Caco-2 (cell line): ENCODE measurements at regions not wholly inside any gene's neighbourhood (a gene's known extent, or its start where the extent isn't known, plus 50 kb on each side); places are given as distances from the start of the nearest gene placed in this dataset.

Source experiments
- BruUV-seq: library from RNA; stranded (reverse); fragments of 400-500 nt; replicated peaks from 2 replicates; lab custom pipeline; 2021; lab: Mats Ljungman, UMichigan
- CTCF ChIA-PET: fragments of 300-600 bp; sonication (Branson Sonifier 250); formaldehyde crosslinking; loops from one replicate; lab custom pipeline; 2022; ENCODE audit warnings: antibody characterized with exemption; lab: Charles Lee
- POLR2A ChIA-PET: fragments of 300-600 bp; sonication (Branson Sonifier 250); formaldehyde crosslinking; loops from one replicate; lab custom pipeline; 2022; ENCODE audit warnings: antibody characterized with exemption; lab: Charles Lee
- DNase-seq, 2 experiments: peaks; one replicate each; pipeline versions ENCODE4 v3.0.0 to v3.0.0-alpha.2; 2020 to 2022
- H3K27me3 ChIP-seq: replicated peaks from 2 replicates; pipeline ENCODE4 v1.6.0; 2011; ENCODE audit warnings: low read length; ENCODE audit not compliant: control insufficient read depth, insufficient read depth
- H3K36me3 ChIP-seq: 2 replicates; pipeline ENCODE4 v1.5.1; 2011; ENCODE audit warnings: low read length; ENCODE audit not compliant: control insufficient read depth, insufficient read depth
- H3K4me1 ChIP-seq: fragments of 250-450 bp; sonication (Bioruptor Pico); 2 replicates; pipeline ENCODE4 v1.5.1; 2020; ENCODE audit warnings: mild to moderate bottlenecking
- H3K4me3 ChIP-seq: 2 replicates; pipeline ENCODE4 v1.5.1; 2011; ENCODE audit warnings: low read depth, mild to moderate bottlenecking, control low read depth, low read length
- H3K9me3 ChIP-seq: fragments of 250-450 bp; sonication (Bioruptor Pico); 2 replicates; pipeline ENCODE4 v1.5.1; 2020; ENCODE audit warnings: mild to moderate bottlenecking, moderate library complexity
- H3K27ac Mint-ChIP-seq: one replicate; pipeline ENCODE4 v1.8.0; 2022; ENCODE audit warnings: mixed read lengths; ENCODE audit not compliant: unreplicated experiment
- H3K27me3 Mint-ChIP-seq: one replicate; pipeline ENCODE4 v1.8.0; 2022; ENCODE audit warnings: mixed read lengths; ENCODE audit not compliant: insufficient read depth, unreplicated experiment
- H3K36me3 Mint-ChIP-seq: one replicate; pipeline ENCODE4 v1.8.0; 2022; ENCODE audit warnings: mild to moderate bottlenecking, mixed read lengths; ENCODE audit not compliant: insufficient read depth, unreplicated experiment
- H3K4me1 Mint-ChIP-seq: one replicate; pipeline ENCODE4 v1.8.0; 2022; ENCODE audit warnings: low read depth, mixed read lengths; ENCODE audit not compliant: unreplicated experiment
- H3K4me3 Mint-ChIP-seq: one replicate; pipeline ENCODE4 v1.8.0; 2022; ENCODE audit warnings: mild to moderate bottlenecking, moderate library complexity, mixed read lengths; ENCODE audit not compliant: unreplicated experiment
- H3K9me3 Mint-ChIP-seq: one replicate; pipeline ENCODE4 v1.8.0; 2022; ENCODE audit warnings: mixed read lengths; ENCODE audit not compliant: unreplicated experiment
- intact Hi-C: fragments of 100-400 bp; cut with micrococcal nuclease; formaldehyde crosslinking; loops from one replicate; pipeline ENCODE4 v1.10.0; 2022; ENCODE audit not compliant: unreplicated experiment
- TF ChIP-seq, protein P1 (sequence below), 2 experiments: fragments of 200-600 bp in 1 of 2; IDR thresholded peaks; 1 replicate in 1 of 2; 2 replicates in 1 of 2; pipeline versions ENCODE4 v1.5.1 to v1.8.0; 2011 to 2022; ENCODE audit warnings: antibody characterized with exemption in 1 of 2, control low read depth in 1 of 2, inconsistent platforms in 1 of 2, low read depth in 1 of 2, low read length in 1 of 2, mild to moderate bottlenecking in 1 of 2, moderate library complexity in 1 of 2; ENCODE audit not compliant: insufficient read depth in 1 of 2, severe bottlenecking in 1 of 2, unreplicated experiment in 1 of 2

DNA sequence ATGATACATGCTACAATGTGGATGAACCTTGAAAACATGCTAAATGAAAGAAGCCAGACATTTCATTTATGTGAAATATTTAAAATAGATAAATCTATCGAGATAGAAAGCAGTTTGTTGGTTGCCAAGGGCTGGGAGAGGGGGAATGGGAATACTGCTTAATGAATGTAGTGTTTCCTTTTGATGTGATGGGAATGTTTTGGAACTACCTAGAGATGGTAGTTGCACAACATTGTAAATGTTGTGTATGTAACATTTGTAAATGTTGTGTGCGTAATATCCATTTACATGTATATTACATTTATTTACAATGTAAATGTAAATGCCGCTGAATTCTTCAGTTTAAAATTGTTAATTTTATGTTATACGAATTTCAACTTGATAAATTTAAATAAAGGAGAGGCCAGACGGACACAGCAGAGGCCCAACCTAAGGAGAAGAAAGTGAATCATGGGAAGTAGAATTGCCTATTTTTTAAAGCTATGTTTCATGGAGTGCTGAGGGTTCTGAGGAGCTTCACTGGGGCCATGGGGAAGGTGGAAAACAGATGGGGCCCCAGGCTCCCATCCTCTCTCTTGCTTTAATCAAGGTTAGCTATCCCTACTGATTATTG is 60.0 kb upstream of the TEX13D start:
- intact Hi-C loops, result no loop called here
- ChIA-PET POLR2A (no interaction called here), CTCF (no interaction called here)
- DNase-seq, result no peak
- no peaks in the 10 kb centered on the region for H3K4me1 ChIP-seq
- H3K27me3 Mint-ChIP-seq, result no peaks in the 10 kb centered on the region
- H3K9me3 ChIP-seq, result no peaks in the 10 kb centered on the region
- no peaks in the 10 kb centered on the region for H3K9me3 Mint-ChIP-seq
- TF ChIP-seq, protein P1, sequence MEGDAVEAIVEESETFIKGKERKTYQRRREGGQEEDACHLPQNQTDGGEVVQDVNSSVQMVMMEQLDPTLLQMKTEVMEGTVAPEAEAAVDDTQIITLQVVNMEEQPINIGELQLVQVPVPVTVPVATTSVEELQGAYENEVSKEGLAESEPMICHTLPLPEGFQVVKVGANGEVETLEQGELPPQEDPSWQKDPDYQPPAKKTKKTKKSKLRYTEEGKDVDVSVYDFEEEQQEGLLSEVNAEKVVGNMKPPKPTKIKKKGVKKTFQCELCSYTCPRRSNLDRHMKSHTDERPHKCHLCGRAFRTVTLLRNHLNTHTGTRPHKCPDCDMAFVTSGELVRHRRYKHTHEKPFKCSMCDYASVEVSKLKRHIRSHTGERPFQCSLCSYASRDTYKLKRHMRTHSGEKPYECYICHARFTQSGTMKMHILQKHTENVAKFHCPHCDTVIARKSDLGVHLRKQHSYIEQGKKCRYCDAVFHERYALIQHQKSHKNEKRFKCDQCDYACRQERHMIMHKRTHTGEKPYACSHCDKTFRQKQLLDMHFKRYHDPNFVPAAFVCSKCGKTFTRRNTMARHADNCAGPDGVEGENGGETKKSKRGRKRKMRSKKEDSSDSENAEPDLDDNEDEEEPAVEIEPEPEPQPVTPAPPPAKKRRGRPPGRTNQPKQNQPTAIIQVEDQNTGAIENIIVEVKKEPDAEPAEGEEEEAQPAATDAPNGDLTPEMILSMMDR (IDR thresholded peaks at IDR 0.05; ENCODE audit: insufficient read depth in 1 of 2, low read depth in 1 of 2, low read length in 1 of 2, severe bottlenecking in 1 of 2, unreplicated experiment in 1 of 2), result no peak
- H3K4me1 Mint-ChIP-seq, result no peaks in the 10 kb centered on the region
- H3K27me3 ChIP-seq, result no peaks in the 10 kb centered on the region
- no peak overlapping the region for H3K4me3 Mint-ChIP-seq
- no peak overlapping the region for H3K4me3 ChIP-seq
- no TSS peak for BruUV-seq
- no peak overlapping the region for H3K27ac Mint-ChIP-seq
- no peaks in the 10 kb centered on the region for H3K36me3 Mint-ChIP-seq
- no peaks in the 10 kb centered on the region for H3K36me3 ChIP-seq

DNA sequence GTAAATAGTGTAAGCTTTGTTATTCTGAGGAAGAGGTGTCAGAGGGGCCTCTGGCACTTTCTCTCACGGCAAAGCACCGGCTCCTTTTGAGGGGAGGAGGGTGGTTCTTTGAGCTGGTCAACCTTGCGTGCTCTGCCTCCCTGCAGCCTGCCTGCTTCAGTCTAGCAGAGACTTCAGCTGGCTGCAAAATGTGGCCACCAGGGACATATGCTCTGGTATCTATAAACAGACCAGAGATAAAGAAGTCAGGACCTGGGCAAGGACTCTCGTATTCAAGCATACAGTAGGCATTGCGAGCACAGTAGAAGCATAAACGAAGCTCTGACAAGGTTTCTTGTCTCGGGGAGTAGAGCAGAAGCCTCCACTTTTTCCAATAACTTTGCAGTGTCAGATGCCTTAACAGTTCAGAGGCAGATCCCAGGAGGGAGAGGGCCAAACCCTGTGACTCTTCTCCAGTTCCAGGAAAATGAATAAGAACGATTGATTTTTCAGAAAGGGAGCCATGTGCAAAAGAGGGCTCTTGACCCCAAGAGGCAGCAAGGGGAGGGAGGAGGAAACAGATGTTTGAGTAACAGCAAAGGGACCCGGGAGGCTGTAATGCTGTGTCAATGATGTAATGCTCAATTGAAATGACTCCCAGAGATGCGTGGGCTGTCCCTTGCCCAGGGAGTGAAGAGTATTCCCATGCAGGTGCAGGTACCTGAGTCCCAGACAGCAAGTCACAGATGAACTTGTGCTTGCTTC is 57.9 kb upstream of the TEX13D start:
- H3K9me3 ChIP-seq, result no peaks in the 10 kb centered on the region
- Mint-ChIP-seq H3K4me1 (no peaks in the 10 kb centered on the region), H3K27ac (no peak overlapping the region), H3K9me3 (no peaks in the 10 kb centered on the region), H3K27me3 (no peaks in the 10 kb centered on the region), H3K4me3 (no peak overlapping the region), H3K36me3 (no peaks in the 10 kb centered on the region)
- DNase-seq, result no peak
- no peaks in the 10 kb centered on the region for H3K36me3 ChIP-seq
- H3K4me3 ChIP-seq, result no peak overlapping the region
- TF ChIP-seq, protein P1 (IDR thresholded peaks at IDR 0.05; ENCODE audit: insufficient read depth in 1 of 2, low read depth in 1 of 2, low read length in 1 of 2, severe bottlenecking in 1 of 2, unreplicated experiment in 1 of 2), result no peak
- no peaks in the 10 kb centered on the region for H3K27me3 ChIP-seq
- H3K4me1 ChIP-seq, result no peaks in the 10 kb centered on the region
- intact Hi-C loops, result no loop called here
- POLR2A ChIA-PET, result no interaction called here
- CTCF ChIA-PET, result no interaction called here
- BruUV-seq, result no TSS peak

DNA sequence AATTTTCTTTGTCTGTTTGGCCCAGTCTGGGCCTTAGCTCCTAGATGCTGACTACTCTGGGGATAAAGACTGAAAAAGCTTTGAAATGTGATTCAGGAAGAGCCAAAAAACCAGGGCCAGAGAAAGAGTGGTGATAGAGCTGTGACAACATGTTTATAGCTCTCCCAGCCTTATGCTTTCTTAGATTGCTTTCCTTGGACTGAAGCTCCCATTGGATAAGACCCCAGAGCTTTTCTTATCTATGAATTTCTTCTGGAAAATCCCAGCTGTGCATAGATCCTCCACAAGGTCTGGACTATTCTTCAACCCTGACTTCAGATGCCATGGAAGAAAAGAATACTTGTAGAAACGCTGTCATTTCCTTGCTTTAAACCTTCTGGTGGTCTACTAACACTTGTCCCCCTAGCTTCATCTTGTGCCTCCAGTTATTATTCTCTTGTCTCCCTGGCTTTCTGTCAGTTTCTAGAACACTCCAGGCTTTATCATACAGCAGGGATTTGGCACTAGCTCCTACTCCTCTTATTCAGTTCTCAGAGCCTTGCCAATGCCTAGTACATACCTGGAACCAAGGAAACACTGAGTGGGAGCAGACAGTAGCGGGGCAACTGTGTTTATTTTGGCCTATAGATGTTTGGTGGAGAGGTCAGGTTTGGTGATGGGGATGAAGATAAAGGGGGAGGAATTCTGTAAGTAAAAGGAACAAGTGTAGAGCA is 57.1 kb upstream of the TEX13D start:
- H3K4me3 ChIP-seq, result no peak overlapping the region
- no peaks in the 10 kb centered on the region for H3K36me3 Mint-ChIP-seq
- no peaks in the 10 kb centered on the region for H3K9me3 Mint-ChIP-seq
- no peaks in the 10 kb centered on the region for H3K4me1 ChIP-seq
- H3K4me3 Mint-ChIP-seq, result no peak overlapping the region
- no peaks in the 10 kb centered on the region for H3K4me1 Mint-ChIP-seq
- CTCF ChIA-PET, result no interaction called here
- H3K9me3 ChIP-seq, result no peaks in the 10 kb centered on the region
- intact Hi-C loops, result no loop called here
- POLR2A ChIA-PET, result no interaction called here
- no peaks in the 10 kb centered on the region for H3K27me3 ChIP-seq
- H3K27ac Mint-ChIP-seq, result no peak overlapping the region
- no peak for DNase-seq
- H3K36me3 ChIP-seq, result no peaks in the 10 kb centered on the region
- TF ChIP-seq, protein P1 (IDR thresholded peaks at IDR 0.05; ENCODE audit: insufficient read depth in 1 of 2, low read depth in 1 of 2, low read length in 1 of 2, severe bottlenecking in 1 of 2, unreplicated experiment in 1 of 2), result no peak
- H3K27me3 Mint-ChIP-seq, result peaks cover under 1% of the 10 kb centered on the region
- BruUV-seq, result no TSS peak
